K562 (cell line): ENCODE measurements at regions not wholly inside any gene's neighbourhood (a gene's known extent, or its start where the extent isn't known, plus 50 kb on each side); places are given as distances from the start of the nearest gene placed in this dataset.

Experiments used
- ATAC-seq: fragments of 200-7000 bp; cut with Tn5 transposase; 3 replicates; pipeline ENCODE4 v1.9.1; 2020; ENCODE audit warnings: moderate library complexity
- BruUV-seq: library from RNA; stranded (reverse); fragments of 400-500 nt; replicated peaks from 2 replicates; lab custom pipeline; 2021; lab: Mats Ljungman, UMichigan
- CTCF ChIA-PET: fragments of 300-600 bp; formaldehyde crosslinking; extraction: SDS; loops from one replicate; lab custom pipeline; 2021; ENCODE audit warnings: low intra/inter-chr PET ratio; lab: Yijun Ruan, JAX
- POLR2A ChIA-PET: fragments of 300-600, 350-650 bp; sonication (Branson Sonifier 250); formaldehyde crosslinking; extraction: SDS; loops from one replicate; lab custom pipeline; 2021; ENCODE audit warnings: antibody characterized with exemption, inconsistent platforms; lab: Yijun Ruan, JAX
- DNase-seq, 4 experiments: peaks; one replicate each; pipeline versions ENCODE4 v3.0.0 to v3.0.0-alpha.2; 2011 to 2018; ENCODE audit warnings: low spot score in 3 of 4, mixed read lengths in 3 of 4; ENCODE audit errors: extremely low read depth in 1 of 4
- FAIRE-seq: peaks from 2 replicates; lab custom pipeline; 2011; peaks lifted over from hg19 to GRCh38; lab: Jason Lieb, UNC
- H2AFZ ChIP-seq: 2 replicates; pipeline ENCODE4 v1.6.0; 2011; ENCODE audit warnings: low read depth, low read length, control low read depth, inconsistent platforms
- H3K27ac ChIP-seq: fragments of 200-600 bp; 3 replicates; pipeline ENCODE4 v1.8.0; 2011; ENCODE audit warnings: low read depth, mild to moderate bottlenecking, control low read depth, inconsistent platforms, low read length, moderate library complexity, mixed read lengths; ENCODE audit errors: extremely low read depth
- H3K27me3 ChIP-seq, 2 experiments: fragments of 300-600 bp in 1 of 2; 2 replicates in 1 of 2; 3 replicates in 1 of 2; pipeline versions ENCODE4 v1.6.0 to v1.8.0; 2011; ENCODE audit warnings: inconsistent platforms in 2 of 2, low read length in 2 of 2, mild to moderate bottlenecking in 1 of 2, mixed read lengths in 1 of 2, moderate library complexity in 1 of 2; ENCODE audit not compliant: control insufficient read depth in 2 of 2, insufficient read depth in 2 of 2
- H3K36me3 ChIP-seq: fragments of 300-600 bp; 3 replicates; pipeline ENCODE4 v1.8.0; 2011; ENCODE audit warnings: mild to moderate bottlenecking, low read length, inconsistent platforms; ENCODE audit not compliant: control insufficient read depth, insufficient read depth
- H3K4me1 ChIP-seq, 2 experiments: fragments of 200-600 bp in 1 of 2; replicated peaks in 1 of 2; 2 replicates in 1 of 2; 3 replicates in 1 of 2; pipeline versions ENCODE4 v1.5.1 to v1.8.0; 2011; ENCODE audit warnings: inconsistent platforms in 2 of 2, low read length in 2 of 2, mild to moderate bottlenecking in 1 of 2, mixed read lengths in 1 of 2, moderate library complexity in 1 of 2; ENCODE audit not compliant: control insufficient read depth in 2 of 2, insufficient read depth in 2 of 2
- H3K4me2 ChIP-seq: 2 replicates; pipeline ENCODE4 v1.6.1; 2011; ENCODE audit warnings: low read length, control low read depth, inconsistent platforms, mixed read lengths; ENCODE audit not compliant: insufficient read depth
- H3K4me3 ChIP-seq: fragments of 200-600 bp; sonication (generic), shearing (Covaris generic); 2 replicates; pipeline ENCODE4 v1.5.1; 2016; ENCODE audit warnings: control low read depth, inconsistent platforms
- H3K79me2 ChIP-seq: fragments of 200-600 bp; 3 replicates; pipeline ENCODE4 v1.8.0; 2011; ENCODE audit warnings: low read length, inconsistent platforms; ENCODE audit not compliant: control insufficient read depth, insufficient read depth
- H3K9ac ChIP-seq, 2 experiments: 2 replicates each; pipeline versions ENCODE4 v1.6.0 to v1.6.1; 2011; ENCODE audit warnings: low read depth in 2 of 2, low read length in 2 of 2, control low read depth in 1 of 2, inconsistent platforms in 1 of 2, mild to moderate bottlenecking in 1 of 2, mixed read lengths in 1 of 2; ENCODE audit not compliant: insufficient read depth in 1 of 2
- H3K9me1 ChIP-seq: one replicate; pipeline ENCODE4 v1.6.0; 2011; ENCODE audit warnings: inconsistent platforms, mild to moderate bottlenecking, low read length, moderate library complexity; ENCODE audit not compliant: control insufficient read depth, insufficient read depth
- H3K9me3 ChIP-seq: replicated peaks from 2 replicates; pipeline ENCODE4 v1.5.1; 2011; ENCODE audit warnings: low read depth, low read length, inconsistent platforms; ENCODE audit not compliant: control insufficient read depth, insufficient read depth
- H4K20me1 ChIP-seq: replicated peaks from 2 replicates; pipeline ENCODE4 v1.6.1; 2011; ENCODE audit warnings: low read length, inconsistent platforms, mixed read lengths; ENCODE audit not compliant: control insufficient read depth, insufficient read depth
- KAT2B ChIP-seq: IDR thresholded peaks from one replicate; pipeline ENCODE4 v1.6.1; 2012; ENCODE audit warnings: low read depth, mild to moderate bottlenecking, control low read depth, inconsistent platforms, low read length, moderate library complexity
- PCBP2 ChIP-seq: fragments of 200-400 bp; formaldehyde crosslinking; IDR thresholded peaks from 2 replicates; pipeline ENCODE4 v1.6.1; 2018; ENCODE audit warnings: low read length, low read depth, mild to moderate bottlenecking, moderate library complexity; ENCODE audit not compliant: poor library complexity, severe bottlenecking
- STAT5A ChIP-seq: IDR thresholded peaks from 2 replicates; pipeline ENCODE4 v1.6.1; 2012; ENCODE audit warnings: low read length, inconsistent platforms, borderline replicate concordance
- ZNF121 ChIP-seq: sonication (generic); formaldehyde crosslinking; conservative IDR thresholded peaks from 2 replicates; pipeline ENCODE4 v1.8.0; 2022; ENCODE audit warnings: missing genetic modification reagents
- WGBS: fragments of 100-300 bp; shearing (Covaris generic); methylation state at CpG from one replicate; pipeline ENCODE4 v1.1.6; 2016; ENCODE audit warnings: low coverage, mixed read lengths; ENCODE audit not compliant: insufficient coverage; ENCODE audit errors: missing lambda C conversion rate; 5-methylcytosine and 5-hydroxymethylcytosine counted together
- in situ Hi-C: fragments of 300-500 bp; cut with MboI; formaldehyde crosslinking; loops from 4 replicates; pipeline ENCODE4 v1.15.0; 2018; ENCODE audit warnings: inconsistent platforms, mixed read lengths
- intact Hi-C: fragments of 100-400 bp; cut with micrococcal nuclease; formaldehyde crosslinking; loops from 2 replicates; pipeline ENCODE4 v1.14.2; 2022
- TF ChIP-seq, protein P1 (sequence below): fragments of 450-650 bp; IDR thresholded peaks from 2 replicates; pipeline ENCODE4 v1.6.1; 2018; ENCODE audit not compliant: partially characterized antibody
- TF ChIP-seq, protein P2 (sequence below): fragments of 250-450 bp; sonication (Bioruptor Pico); IDR thresholded peaks from 2 replicates; pipeline ENCODE4 v1.8.0; 2022; ENCODE audit warnings: moderate library complexity, mild to moderate bottlenecking, inconsistent platforms
- TF ChIP-seq, protein P3 (sequence below), 2 experiments: fragments of 450-650 bp; IDR thresholded peaks; 2 replicates each; pipeline ENCODE4 v1.6.1; 2018; ENCODE audit warnings: mild to moderate bottlenecking in 2 of 2, low read depth in 1 of 2; ENCODE audit not compliant: partially characterized antibody in 2 of 2
- TF ChIP-seq, protein P4 (sequence below), 2 experiments: fragments of 450-650 bp in 1 of 2; IDR thresholded peaks; 2 replicates each; pipeline ENCODE4 v1.6.1; 2011 to 2017; ENCODE audit warnings: low read depth in 2 of 2, antibody characterized with exemption in 1 of 2, borderline replicate concordance in 1 of 2, low read length in 1 of 2, mild to moderate bottlenecking in 1 of 2, mixed read lengths in 1 of 2; ENCODE audit not compliant: control insufficient read depth in 1 of 2

DNA sequence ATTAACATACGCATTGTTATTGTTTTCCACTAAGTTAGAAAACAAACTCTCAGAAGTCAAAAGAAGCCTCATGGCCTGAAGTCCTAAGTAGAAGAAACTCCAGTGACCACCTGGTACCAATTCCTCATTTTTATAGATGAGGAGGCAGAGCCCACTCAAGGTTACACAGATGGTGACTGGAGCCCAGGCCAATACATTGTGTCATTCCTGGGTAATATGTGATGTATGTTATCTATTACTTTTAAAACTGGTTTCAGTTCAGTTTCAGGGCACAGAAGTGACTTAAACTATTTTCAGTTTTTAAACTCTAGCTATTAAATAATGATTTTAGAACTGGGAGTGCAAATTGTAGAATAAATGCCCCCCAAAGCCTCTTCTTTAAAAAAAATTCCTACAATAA, 66.7 kb upstream of the STXBP5L start:
- Histone ChIP-seq H3K4me3 (no peak overlapping the region), H3K27me3 (no peaks in the 10 kb centered on the region; a peak in 1 of 5 replicates), H3K9me1 (no peaks in the 10 kb centered on the region), H3K36me3 (no peaks in the 10 kb centered on the region), H3K9me3 (no peaks in the 10 kb centered on the region), H3K9ac (no peak overlapping the region), H3K27ac (no peak overlapping the region), H3K79me2 (no peaks in the 10 kb centered on the region), H3K4me1 (peaks cover 0 to 4% of the 10 kb centered on the region in 2 experiments; a peak in 2 of 5 replicates), H2AFZ (no peak overlapping the region), H3K4me2 (no peak overlapping the region), H4K20me1 (no peaks in the 10 kb centered on the region)
- no peak for ATAC-seq
- no TSS peak for BruUV-seq
- DNase-seq, result no peak
- POLR2A ChIA-PET, result no interaction called here
- CTCF ChIA-PET, result no interaction called here
- WGBS, result 90% methylated on average over 1 of the region's 1 CpG
- intact Hi-C loops, result no loop called here
- in situ Hi-C loops, result no loop called here
- no peak for FAIRE-seq
- TF ChIP-seq, protein P1, sequence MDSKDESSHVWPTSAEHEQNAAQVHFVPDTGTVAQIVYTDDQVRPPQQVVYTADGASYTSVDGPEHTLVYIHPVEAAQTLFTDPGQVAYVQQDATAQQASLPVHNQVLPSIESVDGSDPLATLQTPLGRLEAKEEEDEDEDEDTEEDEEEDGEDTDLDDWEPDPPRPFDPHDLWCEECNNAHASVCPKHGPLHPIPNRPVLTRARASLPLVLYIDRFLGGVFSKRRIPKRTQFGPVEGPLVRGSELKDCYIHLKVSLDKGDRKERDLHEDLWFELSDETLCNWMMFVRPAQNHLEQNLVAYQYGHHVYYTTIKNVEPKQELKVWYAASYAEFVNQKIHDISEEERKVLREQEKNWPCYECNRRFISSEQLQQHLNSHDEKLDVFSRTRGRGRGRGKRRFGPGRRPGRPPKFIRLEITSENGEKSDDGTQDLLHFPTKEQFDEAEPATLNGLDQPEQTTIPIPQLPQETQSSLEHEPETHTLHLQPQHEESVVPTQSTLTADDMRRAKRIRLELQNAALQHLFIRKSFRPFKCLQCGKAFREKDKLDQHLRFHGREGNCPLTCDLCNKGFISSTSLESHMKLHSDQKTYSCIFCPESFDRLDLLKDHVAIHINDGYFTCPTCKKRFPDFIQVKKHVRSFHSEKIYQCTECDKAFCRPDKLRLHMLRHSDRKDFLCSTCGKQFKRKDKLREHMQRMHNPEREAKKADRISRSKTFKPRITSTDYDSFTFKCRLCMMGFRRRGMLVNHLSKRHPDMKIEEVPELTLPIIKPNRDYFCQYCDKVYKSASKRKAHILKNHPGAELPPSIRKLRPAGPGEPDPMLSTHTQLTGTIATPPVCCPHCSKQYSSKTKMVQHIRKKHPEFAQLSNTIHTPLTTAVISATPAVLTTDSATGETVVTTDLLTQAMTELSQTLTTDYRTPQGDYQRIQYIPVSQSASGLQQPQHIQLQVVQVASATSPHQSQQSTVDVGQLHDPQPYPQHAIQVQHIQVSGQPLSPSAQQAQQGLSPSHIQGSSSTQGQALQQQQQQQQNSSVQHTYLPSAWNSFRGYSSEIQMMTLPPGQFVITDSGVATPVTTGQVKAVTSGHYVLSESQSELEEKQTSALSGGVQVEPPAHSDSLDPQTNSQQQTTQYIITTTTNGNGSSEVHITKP, result no peak
- TF ChIP-seq KAT2B, result no peak
- TF ChIP-seq, protein P2, sequence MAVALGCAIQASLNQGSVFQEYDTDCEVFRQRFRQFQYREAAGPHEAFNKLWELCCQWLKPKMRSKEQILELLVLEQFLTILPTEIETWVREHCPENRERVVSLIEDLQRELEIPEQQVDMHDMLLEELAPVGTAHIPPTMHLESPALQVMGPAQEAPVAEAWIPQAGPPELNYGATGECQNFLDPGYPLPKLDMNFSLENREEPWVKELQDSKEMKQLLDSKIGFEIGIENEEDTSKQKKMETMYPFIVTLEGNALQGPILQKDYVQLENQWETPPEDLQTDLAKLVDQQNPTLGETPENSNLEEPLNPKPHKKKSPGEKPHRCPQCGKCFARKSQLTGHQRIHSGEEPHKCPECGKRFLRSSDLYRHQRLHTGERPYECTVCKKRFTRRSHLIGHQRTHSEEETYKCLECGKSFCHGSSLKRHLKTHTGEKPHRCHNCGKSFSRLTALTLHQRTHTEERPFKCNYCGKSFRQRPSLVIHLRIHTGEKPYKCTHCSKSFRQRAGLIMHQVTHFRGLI (CRISPR knock-in tag), result no peak
- TF ChIP-seq STAT5A, result no peak
- no peak for TF ChIP-seq ZNF121 (CRISPR knock-in tag)
- TF ChIP-seq, protein P3, sequence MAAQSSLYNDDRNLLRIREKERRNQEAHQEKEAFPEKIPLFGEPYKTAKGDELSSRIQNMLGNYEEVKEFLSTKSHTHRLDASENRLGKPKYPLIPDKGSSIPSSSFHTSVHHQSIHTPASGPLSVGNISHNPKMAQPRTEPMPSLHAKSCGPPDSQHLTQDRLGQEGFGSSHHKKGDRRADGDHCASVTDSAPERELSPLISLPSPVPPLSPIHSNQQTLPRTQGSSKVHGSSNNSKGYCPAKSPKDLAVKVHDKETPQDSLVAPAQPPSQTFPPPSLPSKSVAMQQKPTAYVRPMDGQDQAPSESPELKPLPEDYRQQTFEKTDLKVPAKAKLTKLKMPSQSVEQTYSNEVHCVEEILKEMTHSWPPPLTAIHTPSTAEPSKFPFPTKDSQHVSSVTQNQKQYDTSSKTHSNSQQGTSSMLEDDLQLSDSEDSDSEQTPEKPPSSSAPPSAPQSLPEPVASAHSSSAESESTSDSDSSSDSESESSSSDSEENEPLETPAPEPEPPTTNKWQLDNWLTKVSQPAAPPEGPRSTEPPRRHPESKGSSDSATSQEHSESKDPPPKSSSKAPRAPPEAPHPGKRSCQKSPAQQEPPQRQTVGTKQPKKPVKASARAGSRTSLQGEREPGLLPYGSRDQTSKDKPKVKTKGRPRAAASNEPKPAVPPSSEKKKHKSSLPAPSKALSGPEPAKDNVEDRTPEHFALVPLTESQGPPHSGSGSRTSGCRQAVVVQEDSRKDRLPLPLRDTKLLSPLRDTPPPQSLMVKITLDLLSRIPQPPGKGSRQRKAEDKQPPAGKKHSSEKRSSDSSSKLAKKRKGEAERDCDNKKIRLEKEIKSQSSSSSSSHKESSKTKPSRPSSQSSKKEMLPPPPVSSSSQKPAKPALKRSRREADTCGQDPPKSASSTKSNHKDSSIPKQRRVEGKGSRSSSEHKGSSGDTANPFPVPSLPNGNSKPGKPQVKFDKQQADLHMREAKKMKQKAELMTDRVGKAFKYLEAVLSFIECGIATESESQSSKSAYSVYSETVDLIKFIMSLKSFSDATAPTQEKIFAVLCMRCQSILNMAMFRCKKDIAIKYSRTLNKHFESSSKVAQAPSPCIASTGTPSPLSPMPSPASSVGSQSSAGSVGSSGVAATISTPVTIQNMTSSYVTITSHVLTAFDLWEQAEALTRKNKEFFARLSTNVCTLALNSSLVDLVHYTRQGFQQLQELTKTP (IDR thresholded peaks at IDR 0.05; ENCODE audit: low read depth in 1 of 2, partially characterized antibody in 2 of 2), result no peak
- TF ChIP-seq, protein P4, sequence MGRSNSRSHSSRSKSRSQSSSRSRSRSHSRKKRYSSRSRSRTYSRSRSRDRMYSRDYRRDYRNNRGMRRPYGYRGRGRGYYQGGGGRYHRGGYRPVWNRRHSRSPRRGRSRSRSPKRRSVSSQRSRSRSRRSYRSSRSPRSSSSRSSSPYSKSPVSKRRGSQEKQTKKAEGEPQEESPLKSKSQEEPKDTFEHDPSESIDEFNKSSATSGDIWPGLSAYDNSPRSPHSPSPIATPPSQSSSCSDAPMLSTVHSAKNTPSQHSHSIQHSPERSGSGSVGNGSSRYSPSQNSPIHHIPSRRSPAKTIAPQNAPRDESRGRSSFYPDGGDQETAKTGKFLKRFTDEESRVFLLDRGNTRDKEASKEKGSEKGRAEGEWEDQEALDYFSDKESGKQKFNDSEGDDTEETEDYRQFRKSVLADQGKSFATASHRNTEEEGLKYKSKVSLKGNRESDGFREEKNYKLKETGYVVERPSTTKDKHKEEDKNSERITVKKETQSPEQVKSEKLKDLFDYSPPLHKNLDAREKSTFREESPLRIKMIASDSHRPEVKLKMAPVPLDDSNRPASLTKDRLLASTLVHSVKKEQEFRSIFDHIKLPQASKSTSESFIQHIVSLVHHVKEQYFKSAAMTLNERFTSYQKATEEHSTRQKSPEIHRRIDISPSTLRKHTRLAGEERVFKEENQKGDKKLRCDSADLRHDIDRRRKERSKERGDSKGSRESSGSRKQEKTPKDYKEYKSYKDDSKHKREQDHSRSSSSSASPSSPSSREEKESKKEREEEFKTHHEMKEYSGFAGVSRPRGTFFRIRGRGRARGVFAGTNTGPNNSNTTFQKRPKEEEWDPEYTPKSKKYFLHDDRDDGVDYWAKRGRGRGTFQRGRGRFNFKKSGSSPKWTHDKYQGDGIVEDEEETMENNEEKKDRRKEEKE (IDR thresholded peaks at IDR 0.05; ENCODE audit: borderline replicate concordance in 1 of 2, control insufficient read depth in 1 of 2, low read depth in 2 of 2, low read length in 1 of 2), result no peak
- TF ChIP-seq PCBP2, result no peak
